ENCODE measurements at regions not wholly inside any gene's neighbourhood (a gene's known extent, or its start where the extent isn't known, plus 50 kb on each side); places are given as distances from the start of the nearest gene placed in this dataset.
A peak's percentile ranks its signal among the peaks of the same experiment; 100 is the strongest.

GRCh38 chr6:141452354-141452686, 680.4 kb upstream of the GJE1 start:
- H3K4me3 ChIP-seq (ENCODE audit: insufficient read depth, low read length) = no peak overlapping the region
- H4K20me1 ChIP-seq (ENCODE audit: insufficient read depth, low read length) = no peaks in the 10 kb centered on the region
- TF ChIP-seq CTCF (IDR thresholded peaks at IDR 0.05; ENCODE audit: extremely low read depth, low read depth, low read length) = no peak
- peak overlapping the region; percentile 0 for H3K4me2 ChIP-seq (ENCODE audit: insufficient read depth, low read length)
- H3K4me1 ChIP-seq (ENCODE audit: insufficient read depth, low read length) = peaks cover 22% of the 10 kb centered on the region
- no peaks in the 10 kb centered on the region for H3K79me2 ChIP-seq (ENCODE audit: insufficient read depth, low read length)
- no peak overlapping the region for H2AFZ ChIP-seq (ENCODE audit: low read length)
- peak overlapping the region; percentile 79 for H3K27ac ChIP-seq (ENCODE audit: low read depth, low read length)
- DNase-seq (ENCODE audit: insufficient read length, low spot score, missing footprints) = no peak
- H3K9me3 ChIP-seq (ENCODE audit: low read depth, low read length) = no peaks in the 10 kb centered on the region
- no peaks in the 10 kb centered on the region for H3K27me3 ChIP-seq (ENCODE audit: insufficient read depth, low read length)
- H3K36me3 ChIP-seq (ENCODE audit: insufficient read depth, low read length) = no peaks in the 10 kb centered on the region

GRCh38 chr6:141451511-141452353, 681.0 kb upstream of the GJE1 start:
- Histone ChIP-seq H3K4me3 (ENCODE audit: insufficient read depth, low read length) (no peak overlapping the region), H3K9me3 (ENCODE audit: low read depth, low read length) (no peaks in the 10 kb centered on the region), H3K27ac (ENCODE audit: low read depth, low read length) (peak overlapping the region; percentile 79), H3K4me1 (ENCODE audit: insufficient read depth, low read length) (peaks cover 22% of the 10 kb centered on the region), H2AFZ (ENCODE audit: low read length) (no peak overlapping the region), H4K20me1 (ENCODE audit: insufficient read depth, low read length) (no peaks in the 10 kb centered on the region), H3K4me2 (ENCODE audit: insufficient read depth, low read length) (peak overlapping the region; percentile 55), H3K27me3 (ENCODE audit: insufficient read depth, low read length) (no peaks in the 10 kb centered on the region), H3K79me2 (ENCODE audit: insufficient read depth, low read length) (no peaks in the 10 kb centered on the region), H3K36me3 (ENCODE audit: insufficient read depth, low read length) (no peaks in the 10 kb centered on the region)
- no peak for TF ChIP-seq CTCF (IDR thresholded peaks at IDR 0.05; ENCODE audit: extremely low read depth, low read depth, low read length)
- peak; percentile 57 for DNase-seq (ENCODE audit: insufficient read length, low spot score, missing footprints)

GRCh38 chr6:141451181-141451510, 681.6 kb upstream of the GJE1 start:
- peak overlapping the region; percentile 79 for H3K27ac ChIP-seq (ENCODE audit: low read depth, low read length)
- no peak for TF ChIP-seq CTCF (IDR thresholded peaks at IDR 0.05; ENCODE audit: extremely low read depth, low read depth, low read length)
- H3K9me3 ChIP-seq (ENCODE audit: low read depth, low read length) = no peaks in the 10 kb centered on the region
- no peak overlapping the region for H3K4me3 ChIP-seq (ENCODE audit: insufficient read depth, low read length)
- H4K20me1 ChIP-seq (ENCODE audit: insufficient read depth, low read length) = no peaks in the 10 kb centered on the region
- DNase-seq (ENCODE audit: insufficient read length, low spot score, missing footprints) = no peak
- H3K4me1 ChIP-seq (ENCODE audit: insufficient read depth, low read length) = peaks cover 22% of the 10 kb centered on the region
- H3K36me3 ChIP-seq (ENCODE audit: insufficient read depth, low read length) = no peaks in the 10 kb centered on the region
- H2AFZ ChIP-seq (ENCODE audit: low read length) = no peak overlapping the region
- no peaks in the 10 kb centered on the region for H3K27me3 ChIP-seq (ENCODE audit: insufficient read depth, low read length)
- no peaks in the 10 kb centered on the region for H3K79me2 ChIP-seq (ENCODE audit: insufficient read depth, low read length)
- H3K4me2 ChIP-seq (ENCODE audit: insufficient read depth, low read length) = peak overlapping the region; percentile 55

GRCh38 chr6:141445928-141446628, 686.6 kb upstream of the GJE1 start:
- Histone ChIP-seq H3K36me3 (ENCODE audit: insufficient read depth, low read length) (no peaks in the 10 kb centered on the region), H3K27ac (ENCODE audit: low read depth, low read length) (no peak overlapping the region), H3K9me3 (ENCODE audit: low read depth, low read length) (no peaks in the 10 kb centered on the region), H4K20me1 (ENCODE audit: insufficient read depth, low read length) (no peaks in the 10 kb centered on the region), H3K79me2 (ENCODE audit: insufficient read depth, low read length) (no peaks in the 10 kb centered on the region), H3K4me1 (ENCODE audit: insufficient read depth, low read length) (peaks cover 9% of the 10 kb centered on the region), H3K27me3 (ENCODE audit: insufficient read depth, low read length) (no peaks in the 10 kb centered on the region), H2AFZ (ENCODE audit: low read length) (peak overlapping the region; percentile 51), H3K4me2 (ENCODE audit: insufficient read depth, low read length) (no peak overlapping the region), H3K4me3 (ENCODE audit: insufficient read depth, low read length) (no peak overlapping the region)
- DNase-seq (ENCODE audit: insufficient read length, low spot score, missing footprints) = no peak
- TF ChIP-seq CTCF (IDR thresholded peaks at IDR 0.05; ENCODE audit: extremely low read depth, low read depth, low read length) = no peak
